ENCODE measurements at regions not wholly inside any gene's neighbourhood (a gene's known extent, or its start where the extent isn't known, plus 50 kb on each side); places are given as distances from the start of the nearest gene placed in this dataset.
A peak's percentile ranks its signal among the peaks of the same experiment; 100 is the strongest.
"Not testable (repeated sequence)": the region's sequence is repeated elsewhere in the genome, so short reads cannot be mapped to it uniquely, and the experiment has no call there.

DNA sequence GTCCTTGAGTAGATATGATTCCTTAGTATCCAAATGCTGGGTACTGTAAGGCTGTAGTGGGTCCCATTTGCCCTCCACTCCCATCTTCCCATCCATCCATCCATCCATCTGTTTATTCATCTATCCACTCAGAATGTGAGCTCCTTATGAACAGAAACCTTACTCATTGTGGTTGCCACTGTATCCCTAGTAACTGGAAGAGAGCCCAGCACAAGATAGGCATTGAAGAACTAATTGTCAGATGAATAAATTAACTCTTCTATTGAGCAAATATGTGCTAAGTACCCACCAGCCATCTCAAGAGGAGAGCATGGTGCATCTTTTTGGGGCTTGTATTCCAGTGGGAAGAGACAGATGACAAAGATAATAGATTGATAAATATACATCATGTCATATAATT, 86.4 kb upstream of the SEZ6L start:
- peak; percentile 35 for DNase-seq

DNA sequence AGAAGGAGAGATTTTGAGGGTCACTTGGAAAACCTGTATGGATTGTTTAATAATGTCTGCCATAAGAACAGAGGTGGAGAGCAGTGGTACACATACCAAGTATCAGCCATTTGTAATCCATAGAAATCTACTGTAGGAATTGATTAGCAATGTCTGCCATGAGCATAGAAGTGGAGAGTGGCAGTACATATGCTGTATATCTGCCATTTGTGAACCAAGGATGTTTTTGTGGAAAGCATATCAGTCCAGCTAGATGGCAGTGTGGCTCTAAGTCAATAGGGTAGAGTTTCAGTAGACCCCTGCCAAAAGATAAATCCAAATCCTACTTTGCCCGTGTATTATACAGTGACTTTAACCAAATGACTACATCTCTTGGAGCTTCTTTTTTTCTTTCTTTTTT, 82.9 kb upstream of the SEZ6L start:
- DNase-seq = peak; percentile 29

DNA sequence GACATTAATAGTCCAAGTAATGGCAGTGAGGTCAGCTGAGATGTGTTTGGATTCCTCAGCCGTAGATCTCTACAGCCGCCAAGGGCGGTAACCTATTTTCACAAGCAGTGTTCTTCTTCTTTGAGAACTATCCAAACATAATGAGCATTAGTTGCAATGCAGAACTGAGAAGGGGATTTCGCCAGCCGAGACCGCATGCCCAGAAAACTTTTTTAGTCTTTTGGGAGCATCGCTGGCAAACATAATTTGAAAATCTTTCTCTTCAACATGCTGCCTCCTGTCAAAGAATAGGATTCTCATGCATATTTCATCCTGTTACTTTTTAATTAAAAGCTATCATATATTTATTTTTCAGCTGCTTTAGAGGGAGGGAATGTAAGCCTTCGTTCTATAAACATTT, 81.4 kb upstream of the SEZ6L start:
- DNase-seq = no peak

DNA sequence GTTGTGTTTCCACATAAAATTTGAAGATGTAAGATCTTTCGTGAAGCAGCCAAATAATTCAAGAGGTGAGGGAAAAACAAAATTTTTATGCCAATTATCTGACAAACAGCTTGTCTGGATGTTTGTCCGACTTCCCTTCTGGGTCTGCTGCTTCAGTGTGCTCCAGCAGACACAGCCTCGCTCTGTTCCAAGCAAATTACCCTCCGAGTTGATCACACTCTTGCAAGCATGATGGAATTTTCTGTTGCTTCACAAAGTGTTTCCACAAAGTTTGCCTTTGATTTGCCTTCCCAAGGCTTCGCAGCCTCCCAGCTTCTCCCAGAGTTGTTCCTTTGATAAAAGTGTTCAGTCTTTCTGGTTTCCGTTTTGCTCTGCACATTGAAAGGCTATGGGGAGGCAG, 78.4 kb upstream of the SEZ6L start:
- no peak for DNase-seq

DNA sequence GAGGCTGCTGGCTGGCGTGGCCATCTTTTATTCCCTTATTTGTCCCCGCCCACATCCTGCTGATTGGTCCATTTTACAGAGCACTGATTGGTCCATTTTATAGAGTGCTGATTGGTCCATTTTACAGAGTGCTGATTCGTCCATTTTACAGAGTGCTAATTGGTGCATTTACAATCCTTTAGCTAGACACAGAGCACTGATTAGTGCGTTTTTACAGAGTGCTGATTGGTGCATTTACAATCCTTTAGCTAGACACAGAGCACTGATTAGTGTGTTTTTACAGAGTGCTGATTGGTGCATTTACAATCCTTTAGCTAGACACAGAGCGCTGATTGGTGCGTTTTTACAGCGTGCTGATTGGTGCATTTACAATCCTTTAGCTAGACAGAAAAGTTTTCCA, 74.8 kb upstream of the SEZ6L start:
- DNase-seq = not testable (repeated sequence)

DNA sequence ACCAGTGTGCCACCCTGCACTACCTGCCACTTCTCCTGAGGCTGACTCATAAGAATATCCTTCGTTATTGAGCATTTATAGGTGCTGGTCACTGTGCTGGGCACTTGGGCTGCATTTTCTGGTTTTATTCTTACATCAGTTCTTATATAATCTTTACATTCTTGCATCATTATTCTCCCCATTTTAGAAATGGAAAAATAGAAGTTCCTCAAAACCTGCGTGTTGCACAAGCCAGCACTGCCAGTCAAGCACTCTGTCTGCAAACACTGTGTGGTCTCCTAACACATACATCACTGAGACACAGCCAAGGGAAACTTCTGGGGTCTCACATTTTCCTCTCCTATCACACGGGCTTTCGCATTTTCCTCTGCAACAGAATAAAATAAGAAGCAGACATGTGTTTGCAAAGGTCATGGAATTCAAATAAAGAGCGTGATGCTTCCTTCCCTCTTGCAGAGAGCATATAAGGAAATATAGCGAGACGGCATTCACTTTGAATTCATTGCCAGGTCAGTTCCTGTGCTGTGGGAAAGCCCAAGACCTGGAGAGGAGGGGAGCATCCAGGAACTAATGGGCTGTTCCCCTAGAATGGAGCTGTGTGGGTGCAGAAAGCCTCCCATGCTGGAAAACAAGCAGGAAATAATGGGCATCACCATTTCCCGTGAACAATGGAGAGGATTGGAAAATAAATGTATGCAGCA, 73.9 kb upstream of the SEZ6L start:
- no peak for DNase-seq

DNA sequence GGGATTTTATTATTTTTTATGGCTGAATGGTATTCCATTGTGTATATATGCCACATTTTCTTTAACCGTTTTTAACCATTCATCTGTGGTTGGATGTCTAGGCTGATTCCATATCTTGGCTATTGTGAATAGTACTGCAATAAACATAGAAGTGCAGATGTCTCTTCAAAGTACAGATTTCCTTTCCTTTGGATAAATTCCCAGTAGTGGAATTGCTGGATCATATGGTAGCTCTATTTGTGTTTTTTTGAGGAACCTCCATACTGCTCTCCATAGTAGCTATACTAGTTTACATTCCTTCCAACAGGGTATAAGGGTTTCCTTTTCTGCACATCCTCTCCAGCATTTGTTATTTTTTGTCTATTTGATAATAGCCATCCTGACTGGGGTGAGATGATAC, 71.9 kb upstream of the SEZ6L start:
- DNase-seq = no peak

DNA sequence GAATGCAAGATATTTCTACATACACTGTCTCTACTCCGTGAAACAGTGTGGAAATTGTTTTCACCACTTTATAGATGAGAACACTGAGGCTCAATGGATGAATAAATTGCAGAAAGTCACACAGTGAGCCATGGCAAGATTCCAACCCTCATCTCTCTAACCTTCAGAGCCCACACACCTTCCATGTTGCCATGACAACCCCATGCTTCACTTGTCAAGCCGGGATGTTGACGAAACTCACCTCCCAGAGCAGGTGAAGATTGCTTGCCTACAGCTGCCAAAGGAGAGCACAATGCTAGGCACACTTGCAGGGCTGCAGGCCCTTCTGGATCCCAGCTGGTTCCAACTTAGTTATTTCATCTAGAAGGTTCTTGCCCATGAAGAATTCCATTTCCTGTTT, 71.4 kb upstream of the SEZ6L start:
- DNase-seq = no peak

DNA sequence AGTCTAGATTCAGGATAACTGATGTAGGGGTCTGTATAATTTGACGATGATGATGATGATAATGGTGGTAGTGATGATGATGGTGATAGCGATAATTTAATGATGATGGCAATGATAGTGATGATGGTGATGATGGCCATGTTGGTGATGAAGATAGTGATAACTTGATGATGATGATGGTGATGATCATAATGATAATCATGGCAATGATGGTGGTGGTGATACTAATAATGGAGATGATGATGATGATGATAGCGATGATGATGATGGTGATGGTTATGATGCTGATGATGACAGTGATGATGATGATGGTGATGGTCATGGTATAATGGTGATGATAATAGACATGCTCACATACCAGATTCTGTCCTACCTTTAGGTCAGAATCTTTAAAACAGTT, 66.2 kb upstream of the SEZ6L start:
- no peak for DNase-seq

DNA sequence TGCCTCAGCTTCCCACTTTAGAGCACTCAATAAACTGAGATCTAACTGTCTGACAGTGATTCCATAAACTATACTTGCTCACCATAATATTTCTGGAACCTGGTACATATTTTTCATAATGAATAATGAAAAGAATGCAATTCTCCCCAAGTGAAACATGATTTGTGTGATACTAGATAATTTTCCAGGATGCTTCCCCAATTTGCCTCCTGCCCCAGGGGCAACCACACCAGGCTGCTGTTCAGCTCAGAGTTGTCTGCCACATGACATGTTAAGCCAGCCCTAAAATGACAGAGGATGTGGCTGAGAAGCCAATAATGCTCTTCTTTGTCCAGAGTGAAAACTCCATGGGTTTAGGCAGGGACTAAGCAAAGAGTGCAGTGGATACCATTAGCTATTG, 62.9 kb upstream of the SEZ6L start:
- DNase-seq = no peak

DNA sequence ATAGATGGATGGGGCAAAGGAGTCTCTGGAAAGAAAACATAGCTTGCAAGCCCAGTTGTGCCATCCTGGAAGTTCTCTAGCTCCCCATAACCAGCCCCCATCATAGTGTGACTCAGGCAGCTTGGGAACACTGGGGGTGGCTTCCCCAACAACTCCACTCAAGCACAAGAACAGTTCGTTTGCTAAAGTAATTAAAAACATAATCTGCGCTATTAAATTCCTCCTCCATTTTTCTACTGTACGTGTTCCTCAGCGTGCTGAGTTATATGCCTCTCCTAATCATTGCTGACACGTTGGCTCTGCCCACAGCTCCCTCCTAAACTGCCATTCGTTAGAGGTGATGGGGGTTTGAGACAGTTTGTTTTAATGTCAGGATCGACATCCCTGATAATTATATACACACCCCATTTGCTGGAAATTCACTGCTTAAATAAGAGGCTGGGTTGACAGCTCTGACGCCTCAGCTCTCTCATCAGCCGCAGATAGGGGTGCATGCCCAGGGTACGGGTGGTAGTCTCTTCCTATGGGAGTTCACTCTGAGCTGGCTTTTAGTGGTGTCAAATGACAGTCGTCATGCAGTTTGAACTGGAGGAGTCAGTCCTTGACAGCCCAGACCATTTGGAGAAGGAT, 59.5 kb upstream of the SEZ6L start:
- no peak for DNase-seq

DNA sequence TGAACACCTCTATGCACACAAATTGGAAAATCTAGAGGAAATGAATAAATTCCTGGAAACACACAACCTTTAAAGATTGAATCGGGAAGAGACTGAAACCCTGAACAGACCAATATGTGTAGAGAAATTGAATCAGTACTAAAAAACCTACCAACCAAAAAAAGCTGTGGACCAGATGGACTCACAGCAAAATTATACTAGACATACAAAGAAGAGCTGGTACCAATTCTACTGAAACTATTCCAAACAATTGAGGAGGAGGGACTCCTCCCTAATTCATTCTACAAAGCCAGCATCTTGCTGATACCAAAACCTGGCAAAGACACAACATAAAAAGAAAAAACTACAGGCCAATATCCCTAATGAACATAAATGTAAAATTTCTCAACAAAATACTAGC, 54.4 kb upstream of the SEZ6L start:
- DNase-seq = no peak

DNA sequence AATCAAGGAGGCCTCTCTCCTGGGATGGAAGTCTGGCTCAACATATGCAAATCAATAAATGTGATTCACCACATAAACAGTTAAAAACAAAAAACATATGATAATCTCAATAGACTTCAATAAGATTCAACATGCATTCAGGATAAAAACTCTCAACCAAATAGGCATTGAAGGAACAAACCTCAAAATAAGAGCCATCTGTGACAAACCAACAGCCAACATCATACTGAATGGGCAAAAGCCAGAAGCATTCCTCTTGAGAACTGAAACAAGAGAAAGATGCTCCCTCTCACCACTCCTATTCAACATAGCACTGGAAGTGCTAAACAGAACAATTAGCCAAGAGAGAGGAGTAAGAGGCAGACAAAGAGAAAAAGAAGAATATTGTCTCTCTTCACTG, 54.0 kb upstream of the SEZ6L start:
- DNase-seq = no peak

Data from NCI-H1436 (cell line).